ENCODE measurements at regions not wholly inside any gene's neighbourhood (a gene's known extent, or its start where the extent isn't known, plus 50 kb on each side); places are given as distances from the start of the nearest gene placed in this dataset.

- no peak for TF ChIP-seq CTCF (IDR thresholded peaks at IDR 0.05)
- intact Hi-C loops (cut with DNase I): no loop called here
- ATAC-seq: no peak
These were observed 58.5 kb upstream of the TSLP start for GRCh38 chr5:111013011-111013410.

GRCh38 chr5:111016801-111017200, 54.7 kb upstream of the TSLP start:
- no peaks in the 10 kb centered on the region for H3K4me1 ChIP-seq
- no peaks in the 10 kb centered on the region for H3K9me3 ChIP-seq
- no peaks in the 10 kb centered on the region for H3K27me3 ChIP-seq
- H3K36me3 ChIP-seq: no peaks in the 10 kb centered on the region
- DNase-seq (peak in 1 of 4 donors; percentile 5), ATAC-seq (peak; percentile 44)
- no peak for TF ChIP-seq CTCF (IDR thresholded peaks at IDR 0.05)
- no peak overlapping the region for H3K4me3 ChIP-seq
- intact Hi-C loops (cut with DNase I): no loop called here
- H3K27ac ChIP-seq: no peak overlapping the region

More at GRCh38 chr5:111013011-111013410, 58.5 kb upstream of the TSLP start:
- no peak overlapping the region for H3K27ac ChIP-seq
- no peaks in the 10 kb centered on the region for H3K27me3 ChIP-seq
- no peaks in the 10 kb centered on the region for H3K9me3 ChIP-seq
- no peaks in the 10 kb centered on the region for H3K36me3 ChIP-seq
- DNase-seq: no peak
- H3K4me1 ChIP-seq: no peaks in the 10 kb centered on the region
- H3K4me3 ChIP-seq: no peak overlapping the region

- no peaks in the 10 kb centered on the region for H3K9me3 ChIP-seq
- H3K27ac ChIP-seq: no peak overlapping the region
- intact Hi-C loops (cut with DNase I): no loop called here
- DNase-seq: no peak
- TF ChIP-seq CTCF (IDR thresholded peaks at IDR 0.05): no peak
- H3K36me3 ChIP-seq: no peaks in the 10 kb centered on the region
- H3K27me3 ChIP-seq: no peaks in the 10 kb centered on the region
- ATAC-seq: no peak
- H3K4me3 ChIP-seq: no peak overlapping the region
- H3K4me1 ChIP-seq: no peaks in the 10 kb centered on the region
These were observed 53.8 kb upstream of the TSLP start for GRCh38 chr5:111017731-111018130.

Measured in left lung (tissue), 4 donors.